ENCODE measurements at regions not wholly inside any gene's neighbourhood (a gene's known extent, or its start where the extent isn't known, plus 50 kb on each side); places are given as distances from the start of the nearest gene placed in this dataset.

DNA sequence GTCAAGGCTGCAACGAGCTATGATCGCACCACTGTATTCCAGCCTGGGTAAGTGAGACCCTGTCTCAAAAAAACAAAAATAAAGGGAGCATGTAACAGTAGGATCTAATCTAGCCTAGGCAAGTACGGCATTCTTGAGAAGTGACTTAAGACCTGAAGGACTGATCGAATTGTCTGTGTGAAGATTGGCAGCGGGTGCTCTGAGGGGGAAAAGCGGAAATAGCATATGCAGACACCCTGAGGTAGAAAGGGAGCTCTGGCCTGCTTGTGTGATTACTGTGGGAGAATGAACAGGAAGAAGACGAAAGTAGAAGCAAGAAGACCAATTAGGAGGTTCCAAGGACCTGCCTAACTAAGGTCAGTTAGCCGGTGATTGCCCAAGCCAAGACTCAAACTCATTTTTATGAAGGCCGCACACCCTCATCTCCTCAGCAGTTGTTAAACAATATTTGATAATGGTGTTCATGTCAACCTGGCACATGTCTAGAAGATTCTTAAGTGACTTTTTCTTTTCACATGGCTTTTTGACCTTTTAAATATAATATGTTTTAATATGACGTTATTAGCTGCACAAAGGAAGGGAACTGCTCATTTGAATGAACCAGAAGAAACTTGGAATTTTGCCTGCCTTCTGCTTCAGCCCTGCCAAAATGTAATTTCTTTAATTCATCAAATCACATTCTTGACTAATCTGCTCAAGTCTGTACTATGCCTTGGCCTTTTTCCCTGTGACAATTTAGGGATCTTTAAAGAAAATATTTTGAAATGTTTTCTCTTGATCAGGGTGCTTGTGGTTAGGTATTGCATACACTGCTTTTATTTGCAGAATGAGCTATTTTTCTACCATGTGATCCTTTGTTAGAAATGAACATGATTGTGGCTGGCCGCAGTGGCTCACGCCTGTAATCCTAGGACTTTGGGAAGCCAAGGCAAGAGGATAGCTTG is 289.2 kb upstream of the DMRT1 start:
- TF ChIP-seq, protein P1, sequence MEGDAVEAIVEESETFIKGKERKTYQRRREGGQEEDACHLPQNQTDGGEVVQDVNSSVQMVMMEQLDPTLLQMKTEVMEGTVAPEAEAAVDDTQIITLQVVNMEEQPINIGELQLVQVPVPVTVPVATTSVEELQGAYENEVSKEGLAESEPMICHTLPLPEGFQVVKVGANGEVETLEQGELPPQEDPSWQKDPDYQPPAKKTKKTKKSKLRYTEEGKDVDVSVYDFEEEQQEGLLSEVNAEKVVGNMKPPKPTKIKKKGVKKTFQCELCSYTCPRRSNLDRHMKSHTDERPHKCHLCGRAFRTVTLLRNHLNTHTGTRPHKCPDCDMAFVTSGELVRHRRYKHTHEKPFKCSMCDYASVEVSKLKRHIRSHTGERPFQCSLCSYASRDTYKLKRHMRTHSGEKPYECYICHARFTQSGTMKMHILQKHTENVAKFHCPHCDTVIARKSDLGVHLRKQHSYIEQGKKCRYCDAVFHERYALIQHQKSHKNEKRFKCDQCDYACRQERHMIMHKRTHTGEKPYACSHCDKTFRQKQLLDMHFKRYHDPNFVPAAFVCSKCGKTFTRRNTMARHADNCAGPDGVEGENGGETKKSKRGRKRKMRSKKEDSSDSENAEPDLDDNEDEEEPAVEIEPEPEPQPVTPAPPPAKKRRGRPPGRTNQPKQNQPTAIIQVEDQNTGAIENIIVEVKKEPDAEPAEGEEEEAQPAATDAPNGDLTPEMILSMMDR (IDR thresholded peaks at IDR 0.05), result no peak
- TF ChIP-seq POLR2A (IDR thresholded peaks at IDR 0.05), result no peak

Measured in body of pancreas (tissue), 4 donors.